Globus pallidus (tissue), 1 donor: ENCODE measurements at regions not wholly inside any gene's neighbourhood (a gene's known extent, or its start where the extent isn't known, plus 50 kb on each side); places are given as distances from the start of the nearest gene placed in this dataset.
A peak's percentile ranks its signal among the peaks of the same experiment; 100 is the strongest.

ENCODE experiments used
- DNase-seq: peaks from one replicate; pipeline ENCODE4 v3.0.0-alpha.2; 2015; ENCODE audit warnings: low spot score

- peak; percentile 99 for DNase-seq
These were observed 61.7 kb upstream of the PSD2 start for GRCh38 chr5:139733698-139734538.

DNA sequence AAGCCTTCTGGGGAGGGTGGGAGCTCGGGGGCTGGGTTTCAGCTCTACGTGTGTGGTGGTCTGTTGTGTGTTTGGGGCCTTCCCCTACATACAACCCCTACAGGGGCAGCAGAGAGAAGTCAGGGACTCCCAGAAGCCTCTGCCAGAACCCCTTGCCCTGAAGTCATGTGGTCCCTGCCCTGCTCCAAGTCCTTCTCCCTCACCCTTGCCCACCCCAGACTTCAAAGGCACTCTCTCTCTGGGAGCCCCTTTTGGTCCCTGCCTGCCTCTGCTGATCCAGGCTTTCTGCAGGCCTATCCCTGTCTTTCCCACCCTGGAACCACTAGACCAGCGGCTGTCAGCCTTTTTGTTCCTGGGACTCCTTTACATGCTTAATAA lies 61.1 kb upstream of the PSD2 start:
- DNase-seq: no peak

GRCh38 chr5:139738193-139739149 lies 57.1 kb upstream of the PSD2 start:
- DNase-seq: peak; percentile 72

- DNase-seq: no peak
These were observed 56.2 kb upstream of the PSD2 start for GRCh38 chr5:139739150-139739974.

DNA sequence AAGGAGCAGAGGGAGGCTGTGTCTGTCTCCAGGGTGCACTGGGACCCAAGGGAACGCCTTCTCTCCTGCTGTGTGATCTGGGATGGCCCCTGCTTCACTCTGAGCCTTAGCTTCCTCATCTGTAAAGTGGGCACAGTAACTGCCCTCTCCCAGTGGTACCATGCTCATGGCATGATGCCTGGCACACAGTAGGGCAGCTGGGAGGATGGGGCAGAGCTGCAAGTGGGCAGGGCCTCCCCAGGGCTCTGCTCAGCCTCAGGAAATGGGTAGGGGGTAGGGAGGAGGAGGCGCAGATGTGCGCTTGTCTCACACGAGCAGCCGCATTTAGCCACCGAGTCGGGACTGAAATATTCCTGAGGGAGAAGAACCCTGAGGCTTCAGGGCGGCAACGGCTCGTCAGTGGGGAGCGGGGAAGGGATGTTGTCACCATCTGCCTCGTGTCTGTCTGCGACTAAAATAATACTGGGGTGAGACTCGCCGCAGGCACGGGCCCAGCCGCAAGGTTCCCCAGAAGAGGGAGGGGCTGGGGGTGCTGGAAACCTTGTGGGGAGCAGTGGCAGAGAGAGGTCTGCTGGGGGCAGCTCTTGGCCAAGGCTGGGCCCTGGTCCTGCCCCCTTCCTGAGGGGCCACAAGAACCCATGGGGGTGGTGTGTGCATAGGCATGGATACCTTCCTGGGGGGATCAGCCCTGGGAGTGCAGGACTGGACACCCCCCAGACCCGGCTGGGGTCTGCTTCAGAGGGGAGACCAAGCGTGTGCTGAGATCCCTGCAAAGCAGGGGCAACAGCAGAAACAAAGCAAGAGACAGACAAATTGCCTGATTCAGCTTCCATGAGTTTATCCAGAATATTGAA lies 55.2 kb upstream of the PSD2 start:
- DNase-seq: no peak

DNA sequence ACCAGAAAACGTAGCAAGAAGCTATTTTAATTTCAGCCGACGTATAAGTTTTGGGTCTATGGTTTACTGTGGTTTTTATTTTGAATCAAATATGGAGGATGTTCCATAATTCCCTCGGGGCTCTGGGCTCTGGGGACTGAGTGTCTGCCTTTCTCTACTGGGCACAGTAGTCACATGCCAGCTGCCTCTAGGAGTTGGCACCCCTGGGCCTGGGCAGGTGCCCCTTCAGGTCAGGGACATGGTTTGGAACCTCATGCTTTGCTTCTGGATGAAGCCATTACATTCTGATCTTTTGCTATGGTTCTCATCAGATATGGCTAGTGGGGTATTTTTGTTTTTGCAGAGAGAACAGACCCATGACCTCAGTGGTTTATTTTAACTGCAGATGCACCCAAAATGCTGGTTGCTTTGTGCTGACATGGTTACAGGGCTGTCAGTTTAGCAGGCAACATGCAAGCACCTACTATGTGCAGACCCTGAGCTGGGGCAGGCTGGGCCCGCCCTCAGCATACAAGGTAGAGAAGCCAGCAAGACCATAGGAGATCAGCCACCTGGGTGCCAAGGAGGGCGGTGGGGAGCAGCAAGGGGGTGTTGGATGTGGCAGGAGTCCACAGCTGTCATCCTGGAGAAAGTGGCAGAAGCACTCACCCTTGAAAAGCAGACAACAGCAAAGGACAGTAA lies 54.5 kb upstream of the PSD2 start:
- no peak for DNase-seq

- no peak for DNase-seq
These were observed 53.8 kb upstream of the PSD2 start for GRCh38 chr5:139741823-139742172.

DNA sequence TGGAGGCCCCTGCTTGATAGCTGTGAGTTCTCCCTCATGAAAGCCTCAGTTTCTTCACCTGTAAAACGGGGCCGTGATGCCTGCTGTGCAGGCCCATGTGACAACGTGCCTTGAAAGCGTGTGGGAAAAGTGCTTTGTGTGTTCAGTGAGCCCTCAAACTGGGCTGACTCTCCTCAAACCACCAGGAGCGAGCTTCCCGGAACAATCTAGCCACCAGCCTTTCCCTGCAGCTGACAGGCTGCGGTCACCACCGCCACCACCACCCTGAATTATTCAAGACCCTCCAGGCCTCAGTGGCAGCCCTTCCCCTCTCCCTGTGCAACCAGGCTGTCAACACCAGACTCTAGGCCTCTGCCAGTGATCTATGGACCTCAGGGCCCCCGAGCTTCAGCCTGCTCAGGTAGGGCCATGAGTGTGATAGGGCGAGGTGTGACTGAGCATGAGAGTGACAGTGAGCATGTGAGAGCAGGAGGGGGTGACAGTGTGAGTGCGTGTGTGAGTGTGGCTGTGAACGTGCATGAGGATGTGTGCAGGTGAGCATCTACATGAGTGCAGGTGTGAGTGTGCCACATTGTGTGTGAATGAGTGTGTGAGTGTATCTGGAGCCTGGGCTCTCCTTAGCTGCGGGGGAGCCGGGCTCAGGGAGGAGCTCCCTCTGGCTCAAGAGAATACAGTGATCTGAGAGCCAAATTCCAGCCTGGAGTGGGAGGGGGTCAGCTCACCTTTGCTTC lies 53.3 kb upstream of the PSD2 start:
- DNase-seq: no peak

GRCh38 chr5:139743001-139743771 lies 52.4 kb upstream of the PSD2 start:
- no peak for DNase-seq

GRCh38 chr5:139743804-139744203 lies 51.8 kb upstream of the PSD2 start:
- DNase-seq: no peak

- DNase-seq: peak; percentile 78
These were observed 51.0 kb upstream of the PSD2 start for GRCh38 chr5:139744471-139745131.

DNA sequence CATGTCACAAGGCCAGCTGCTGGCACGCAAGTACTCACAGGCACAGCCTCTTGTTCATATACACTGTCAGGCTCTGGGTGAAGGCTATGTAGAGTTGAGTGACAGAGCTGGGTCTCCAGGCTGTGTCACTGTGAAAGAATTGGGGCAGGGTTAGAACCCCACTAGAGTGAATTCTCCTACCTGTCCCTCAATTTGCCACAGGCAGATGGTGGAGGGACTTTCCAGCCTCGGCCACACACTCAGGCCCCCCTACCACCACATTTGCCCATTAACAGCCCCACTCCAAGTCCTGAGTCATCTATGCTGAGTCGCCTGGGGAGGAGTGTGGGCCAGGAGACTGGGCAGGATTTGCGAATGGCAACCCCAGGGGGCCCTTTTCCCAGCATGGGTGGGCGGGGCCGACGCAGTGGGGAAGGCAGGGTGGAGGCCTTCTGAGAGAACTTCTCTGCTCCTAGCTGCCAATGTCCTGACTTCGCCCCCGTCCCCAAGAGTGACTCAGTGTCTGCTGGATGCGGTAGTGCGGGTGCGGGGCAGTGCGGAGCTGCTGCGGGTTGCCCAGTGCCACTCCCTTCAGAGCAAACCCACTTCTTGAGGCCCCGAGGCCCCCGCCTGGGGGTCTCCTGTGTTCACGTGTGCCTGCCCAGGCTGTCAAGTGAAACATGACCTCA lies 50.3 kb upstream of the PSD2 start:
- peak; percentile 61 for DNase-seq

DNA sequence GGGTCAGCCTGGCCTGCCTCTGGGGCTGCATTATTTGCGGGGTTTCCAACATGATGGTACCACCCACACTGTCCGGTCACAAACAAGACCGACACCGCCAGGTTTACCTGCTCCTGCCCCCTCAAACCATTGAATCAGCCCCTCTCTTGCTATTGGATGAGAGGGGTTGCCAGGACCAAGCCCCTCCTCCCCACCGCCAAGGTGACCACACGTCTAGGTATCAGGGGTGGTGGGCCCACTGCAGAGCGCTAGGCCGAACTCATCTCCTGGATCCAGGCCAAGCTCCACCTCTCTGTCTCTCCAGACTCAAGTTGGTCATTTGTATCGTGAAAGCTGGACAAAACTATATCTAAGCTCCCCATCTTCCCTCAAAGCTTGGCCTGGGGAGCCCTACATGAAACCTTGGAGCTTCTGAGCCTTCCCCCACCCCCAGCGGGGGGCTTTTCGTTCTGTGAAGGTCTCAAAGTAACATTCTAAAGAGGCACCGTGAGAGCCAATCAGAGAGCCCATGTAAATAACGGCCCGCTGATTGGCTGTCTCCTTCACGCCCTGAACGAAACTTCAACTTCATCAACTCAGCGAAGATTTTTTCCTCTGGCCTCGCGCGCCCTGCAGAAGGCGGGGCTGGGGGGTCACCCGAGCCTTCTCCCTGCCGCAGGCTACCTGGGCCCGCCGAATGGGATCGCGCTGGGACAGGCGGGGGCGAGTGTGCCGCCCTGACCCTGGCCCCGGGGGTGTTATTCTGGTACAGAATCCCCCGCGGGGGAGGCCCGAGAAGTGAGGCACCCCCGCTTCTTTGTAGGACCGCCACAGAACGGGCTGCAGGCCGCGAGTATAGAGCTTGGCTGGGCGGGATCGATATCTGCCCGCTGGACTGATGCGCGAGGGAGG lies 49.6 kb upstream of the PSD2 start:
- peak; percentile 84 for DNase-seq
